ENCODE measurements at regions not wholly inside any gene's neighbourhood (a gene's known extent, or its start where the extent isn't known, plus 50 kb on each side); places are given as distances from the start of the nearest gene placed in this dataset.
A peak's percentile ranks its signal among the peaks of the same experiment; 100 is the strongest.

DNA sequence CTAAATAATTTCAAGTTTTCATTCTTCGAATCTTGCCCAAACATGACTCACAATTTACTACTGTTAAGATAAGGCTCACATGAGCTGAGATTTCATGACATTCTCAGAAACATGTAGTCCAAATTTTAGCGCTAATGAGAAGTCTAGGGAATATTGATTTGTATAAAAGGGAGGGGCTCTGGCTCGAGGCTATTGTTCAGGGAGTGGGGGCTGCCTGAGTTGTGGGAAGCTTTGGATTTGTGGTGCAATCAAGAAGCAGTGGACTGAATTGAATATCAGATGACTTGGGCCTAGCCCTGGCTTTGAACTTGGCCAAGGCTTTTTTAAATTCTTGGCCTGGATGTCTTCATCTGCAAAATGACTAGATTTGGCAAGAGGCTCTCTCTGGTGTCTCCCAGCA is 674.9 kb upstream of the FANCL start:
- no peaks in the 10 kb centered on the region for H3K27me3 ChIP-seq (ENCODE audit: control insufficient read depth, insufficient read depth, low read length)
- no peak overlapping the region for H3K9ac ChIP-seq (ENCODE audit: low read depth, low read length)
- H3K4me3 ChIP-seq (ENCODE audit: low read length) = no peak overlapping the region
- H3K4me2 ChIP-seq (ENCODE audit: low read length) = no peak overlapping the region
- H3K9me3 ChIP-seq (replicated peaks; ENCODE audit: low read length) = no peaks in the 10 kb centered on the region
- H3K36me3 ChIP-seq (ENCODE audit: insufficient read depth, low read length) = no peaks in the 10 kb centered on the region
- peaks cover 30% of the 10 kb centered on the region for H3K4me1 ChIP-seq (ENCODE audit: control insufficient read depth, insufficient read depth, low read length)

DNA sequence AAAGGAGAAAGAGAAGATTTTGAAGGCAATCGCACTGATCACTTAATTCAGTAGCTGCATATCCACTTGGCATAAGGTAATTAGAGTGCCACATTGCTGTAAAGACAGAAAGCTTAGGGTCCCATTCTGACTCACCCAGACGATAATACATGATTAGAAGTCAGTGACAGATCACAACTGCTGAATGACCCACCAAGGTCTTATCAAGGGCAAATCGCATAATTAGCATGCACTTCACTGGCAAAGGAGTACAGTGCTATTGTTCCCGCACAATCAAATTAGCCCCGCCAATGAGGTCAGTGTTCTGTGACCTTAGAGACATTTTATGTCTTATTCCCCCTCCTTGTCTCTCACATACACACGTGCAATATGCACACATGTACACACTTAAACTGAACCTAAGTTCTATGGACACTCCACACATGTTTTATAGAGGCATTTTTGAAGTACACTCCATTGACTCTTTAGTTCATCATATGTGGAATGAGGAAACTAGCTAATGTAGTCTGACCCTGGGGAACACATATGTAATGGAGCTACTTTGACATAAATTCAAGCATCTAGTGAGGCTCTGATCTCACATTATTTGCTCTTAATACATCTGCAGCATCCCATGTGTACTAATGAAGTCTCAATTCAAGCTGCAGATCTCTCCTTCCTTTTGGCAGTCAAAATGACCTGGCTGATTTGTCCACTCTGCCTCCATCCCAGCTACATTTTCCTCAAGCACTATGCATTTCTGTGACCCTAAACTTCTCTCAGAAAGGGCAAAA is 673.8 kb upstream of the FANCL start:
- Histone ChIP-seq H3K9me3 (replicated peaks; ENCODE audit: low read length) (no peaks in the 10 kb centered on the region), H3K4me1 (ENCODE audit: control insufficient read depth, insufficient read depth, low read length) (peaks cover 24% of the 10 kb centered on the region), H3K4me2 (ENCODE audit: low read length) (no peak overlapping the region), H3K36me3 (ENCODE audit: insufficient read depth, low read length) (no peaks in the 10 kb centered on the region), H3K27me3 (ENCODE audit: control insufficient read depth, insufficient read depth, low read length) (no peaks in the 10 kb centered on the region), H3K9ac (ENCODE audit: low read depth, low read length) (no peak overlapping the region), H3K4me3 (ENCODE audit: low read length) (no peak overlapping the region)

DNA sequence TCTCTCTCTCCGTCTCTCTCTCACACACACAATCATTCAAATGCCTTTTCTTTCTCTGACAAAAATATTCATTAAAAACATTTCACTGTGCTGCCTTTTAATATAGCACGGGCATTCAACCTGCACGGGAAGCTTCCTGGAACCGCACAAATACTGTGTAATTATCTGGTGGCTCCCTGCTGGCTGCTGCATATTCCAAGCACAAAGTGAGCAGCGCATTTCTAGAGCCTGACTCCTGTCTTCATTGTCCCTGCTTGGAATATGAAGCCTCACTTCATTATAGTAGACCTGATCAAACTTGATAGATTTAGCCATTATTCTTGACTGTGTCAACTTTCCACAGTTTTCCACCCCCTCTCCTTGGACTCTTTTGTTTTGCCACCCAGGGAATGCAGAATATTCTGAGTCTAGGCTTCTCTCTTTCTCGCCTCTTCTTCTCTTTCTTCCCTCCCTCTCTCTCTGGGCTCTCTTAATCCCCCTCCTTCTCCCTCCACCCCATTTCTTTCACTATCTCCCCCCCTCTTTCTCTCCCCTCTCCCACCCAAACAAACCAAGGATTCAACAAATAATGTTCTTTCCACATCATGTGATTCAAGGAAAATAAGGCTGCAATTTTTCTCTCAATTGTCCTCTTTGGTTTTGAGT is 672.1 kb upstream of the FANCL start:
- Histone ChIP-seq H3K27me3 (ENCODE audit: control insufficient read depth, insufficient read depth, low read length) (no peaks in the 10 kb centered on the region), H3K4me1 (ENCODE audit: control insufficient read depth, insufficient read depth, low read length) (peaks cover 7% of the 10 kb centered on the region), H3K36me3 (ENCODE audit: insufficient read depth, low read length) (no peaks in the 10 kb centered on the region), H3K4me2 (ENCODE audit: low read length) (no peak overlapping the region), H3K9ac (ENCODE audit: low read depth, low read length) (no peak overlapping the region), H3K4me3 (ENCODE audit: low read length) (no peak overlapping the region), H3K9me3 (replicated peaks; ENCODE audit: low read length) (no peaks in the 10 kb centered on the region)

DNA sequence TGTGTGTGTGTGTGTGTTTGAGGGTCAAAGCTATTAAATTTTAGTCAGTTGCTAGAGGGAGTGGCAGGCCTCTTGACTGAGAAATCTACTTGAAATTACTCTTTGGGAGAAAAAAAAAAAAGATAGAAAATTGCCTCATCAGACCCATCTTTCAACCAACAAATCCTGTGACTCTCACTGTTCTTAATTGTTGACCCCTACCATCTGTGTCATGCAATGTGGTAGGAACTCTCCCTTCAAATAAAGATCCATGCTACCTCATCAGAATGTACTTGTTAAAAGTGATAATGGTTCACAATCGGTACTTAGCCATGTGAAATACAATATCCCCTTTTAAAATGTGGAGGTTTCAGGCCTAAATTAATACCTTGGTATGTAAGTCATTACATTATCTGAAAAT is 670.8 kb upstream of the FANCL start:
- Histone ChIP-seq H3K27me3 (ENCODE audit: control insufficient read depth, insufficient read depth, low read length) (no peaks in the 10 kb centered on the region), H3K4me2 (ENCODE audit: low read length) (no peak overlapping the region), H3K4me1 (ENCODE audit: control insufficient read depth, insufficient read depth, low read length) (no peaks in the 10 kb centered on the region), H3K9ac (ENCODE audit: low read depth, low read length) (no peak overlapping the region), H3K36me3 (ENCODE audit: insufficient read depth, low read length) (no peaks in the 10 kb centered on the region), H3K9me3 (replicated peaks; ENCODE audit: low read length) (no peaks in the 10 kb centered on the region), H3K4me3 (ENCODE audit: low read length) (no peak overlapping the region)

DNA sequence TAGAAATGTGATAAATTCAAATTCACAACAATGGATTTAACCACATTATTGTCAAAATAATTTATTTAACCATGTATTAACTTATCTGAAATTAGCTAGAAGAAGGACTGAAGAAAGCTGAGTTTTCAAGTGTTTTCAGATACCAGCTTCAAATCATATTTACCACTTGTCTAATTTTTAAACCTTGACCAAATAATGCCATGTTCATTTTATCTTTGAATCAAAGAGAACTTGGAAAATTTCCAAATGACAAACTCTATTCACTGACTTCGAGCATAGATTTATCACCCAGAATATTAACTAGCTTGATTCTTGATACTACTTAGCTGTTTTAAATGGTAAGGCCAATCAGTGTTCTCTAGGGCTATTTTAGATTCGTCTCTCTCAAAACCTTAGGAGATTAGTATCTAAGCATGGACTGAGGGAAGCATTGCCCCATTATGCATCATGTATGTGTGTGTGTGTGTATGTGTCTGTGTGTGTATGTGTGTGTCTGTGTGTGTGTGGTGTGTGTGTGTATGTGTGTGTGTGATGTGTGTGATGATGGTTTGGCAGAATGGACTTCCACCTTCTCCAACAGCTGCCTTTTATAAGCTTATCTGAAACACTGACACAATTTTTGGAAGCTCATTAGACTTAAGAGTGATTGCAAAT is 667.5 kb upstream of the FANCL start:
- no peaks in the 10 kb centered on the region for H3K4me1 ChIP-seq (ENCODE audit: control insufficient read depth, insufficient read depth, low read length)

DNA sequence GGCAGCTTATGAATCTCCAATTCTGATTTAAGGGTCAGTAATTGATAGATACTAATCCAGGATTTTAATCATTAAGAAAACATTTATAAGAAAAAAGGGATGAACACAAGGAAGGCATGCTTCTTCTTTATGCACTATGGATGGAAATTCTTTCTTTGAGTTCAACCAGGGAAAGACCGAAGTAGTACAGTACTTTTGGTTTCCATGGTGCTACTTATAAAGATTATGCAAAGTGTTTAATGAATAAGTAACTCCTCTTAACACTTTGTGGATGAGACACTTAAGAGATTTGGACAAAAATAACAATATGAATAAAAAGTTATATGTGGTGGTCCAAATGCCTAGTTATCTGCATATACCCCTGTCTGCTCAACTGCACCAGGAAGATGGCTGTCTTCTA is 666.5 kb upstream of the FANCL start:
- Histone ChIP-seq H3K4me1 (ENCODE audit: control insufficient read depth, insufficient read depth, low read length) (no peaks in the 10 kb centered on the region), H3K27me3 (ENCODE audit: control insufficient read depth, insufficient read depth, low read length) (no peaks in the 10 kb centered on the region), H3K4me2 (ENCODE audit: low read length) (no peak overlapping the region), H3K36me3 (ENCODE audit: insufficient read depth, low read length) (no peaks in the 10 kb centered on the region), H3K9me3 (replicated peaks; ENCODE audit: low read length) (no peaks in the 10 kb centered on the region), H3K9ac (ENCODE audit: low read depth, low read length) (no peak overlapping the region), H3K4me3 (ENCODE audit: low read length) (no peak overlapping the region)

More for the DNA sequence above, 667.5 kb upstream of the FANCL start:
- Histone ChIP-seq H3K9me3 (replicated peaks; ENCODE audit: low read length) (no peaks in the 10 kb centered on the region), H3K4me3 (ENCODE audit: low read length) (no peak overlapping the region), H3K9ac (ENCODE audit: low read depth, low read length) (no peak overlapping the region), H3K27me3 (ENCODE audit: control insufficient read depth, insufficient read depth, low read length) (no peaks in the 10 kb centered on the region), H3K36me3 (ENCODE audit: insufficient read depth, low read length) (no peaks in the 10 kb centered on the region), H3K4me2 (ENCODE audit: low read length) (no peak overlapping the region)

DNA sequence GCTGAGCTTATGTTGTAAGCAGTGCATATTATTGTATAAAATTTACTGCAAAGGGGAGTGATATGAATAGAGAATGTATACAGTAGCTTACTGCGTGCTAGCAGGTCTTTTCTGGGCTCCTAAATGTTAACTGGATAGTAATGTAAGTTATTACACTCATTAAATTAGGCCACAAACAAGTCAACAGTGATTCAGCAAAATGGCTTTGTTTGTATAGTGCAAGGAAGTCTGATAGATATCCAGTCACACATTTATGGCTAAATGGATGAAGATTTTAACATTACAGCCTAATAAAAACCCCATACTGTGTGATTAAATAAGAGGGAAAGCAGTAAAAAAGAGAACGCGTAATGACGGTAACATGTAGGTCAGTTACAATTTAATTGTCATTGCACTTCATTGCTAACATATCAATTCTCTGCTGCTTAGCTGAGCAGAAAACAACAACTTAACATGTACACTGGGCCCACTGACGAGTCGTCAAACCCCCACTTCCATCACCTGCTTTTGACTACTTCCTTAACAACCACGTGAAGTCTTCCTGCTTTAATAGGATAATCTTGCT is 665.0 kb upstream of the FANCL start:
- no peak overlapping the region for H3K4me3 ChIP-seq (ENCODE audit: low read length)
- no peaks in the 10 kb centered on the region for H3K36me3 ChIP-seq (ENCODE audit: insufficient read depth, low read length)
- no peaks in the 10 kb centered on the region for H3K4me1 ChIP-seq (ENCODE audit: control insufficient read depth, insufficient read depth, low read length)
- no peak overlapping the region for H3K4me2 ChIP-seq (ENCODE audit: low read length)
- no peak overlapping the region for H3K9ac ChIP-seq (ENCODE audit: low read depth, low read length)
- H3K27me3 ChIP-seq (ENCODE audit: control insufficient read depth, insufficient read depth, low read length) = no peaks in the 10 kb centered on the region
- no peaks in the 10 kb centered on the region for H3K9me3 ChIP-seq (replicated peaks; ENCODE audit: low read length)

DNA sequence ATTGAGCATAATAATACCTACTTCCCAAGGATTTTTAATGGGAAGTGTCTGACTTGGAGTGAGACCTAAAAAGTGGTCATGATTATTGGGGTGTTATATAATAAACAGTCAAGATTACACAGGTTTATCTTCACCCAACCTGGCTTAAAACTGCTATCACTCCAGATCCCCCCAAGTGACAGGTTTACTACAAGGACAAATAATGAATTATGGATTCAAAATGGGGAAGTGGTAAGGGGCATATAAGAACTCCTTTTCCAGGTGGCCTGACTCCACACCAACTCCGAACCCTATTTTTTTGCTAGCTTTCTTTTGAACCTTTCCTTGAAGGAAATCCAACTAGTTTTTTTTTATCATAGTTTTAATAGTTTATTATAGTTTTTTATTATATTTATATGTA is 663.0 kb upstream of the FANCL start:
- Histone ChIP-seq H3K9ac (ENCODE audit: low read depth, low read length) (no peak overlapping the region), H3K27me3 (ENCODE audit: control insufficient read depth, insufficient read depth, low read length) (no peaks in the 10 kb centered on the region), H3K4me1 (ENCODE audit: control insufficient read depth, insufficient read depth, low read length) (peaks cover 14% of the 10 kb centered on the region), H3K36me3 (ENCODE audit: insufficient read depth, low read length) (no peaks in the 10 kb centered on the region), H3K4me3 (ENCODE audit: low read length) (no peak overlapping the region), H3K4me2 (ENCODE audit: low read length) (no peak overlapping the region), H3K9me3 (replicated peaks; ENCODE audit: low read length) (no peaks in the 10 kb centered on the region)

DNA sequence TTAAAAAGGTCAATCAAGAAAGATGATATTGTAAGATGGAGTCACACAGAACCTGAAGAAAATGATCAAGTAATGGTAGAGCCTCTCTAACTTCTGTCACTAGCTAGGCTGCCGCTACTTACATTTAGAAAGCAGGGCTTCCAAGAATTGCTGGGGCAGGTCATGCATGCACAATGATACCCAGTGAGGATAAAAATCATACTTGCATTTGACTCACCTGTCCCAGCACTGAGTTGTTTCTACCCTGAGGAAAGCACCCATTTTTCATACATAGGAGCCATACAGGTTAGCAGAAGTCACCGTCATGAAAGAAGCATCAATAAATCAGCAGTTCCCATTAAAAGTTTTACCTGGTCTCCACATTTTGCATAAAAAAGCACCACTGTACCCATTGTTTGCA is 662.3 kb upstream of the FANCL start:
- peaks cover 14% of the 10 kb centered on the region for H3K4me1 ChIP-seq (ENCODE audit: control insufficient read depth, insufficient read depth, low read length)
- H3K36me3 ChIP-seq (ENCODE audit: insufficient read depth, low read length) = no peaks in the 10 kb centered on the region
- H3K4me3 ChIP-seq (ENCODE audit: low read length) = no peak overlapping the region
- H3K9me3 ChIP-seq (replicated peaks; ENCODE audit: low read length) = no peaks in the 10 kb centered on the region
- no peak overlapping the region for H3K9ac ChIP-seq (ENCODE audit: low read depth, low read length)
- H3K27me3 ChIP-seq (ENCODE audit: control insufficient read depth, insufficient read depth, low read length) = no peaks in the 10 kb centered on the region
- no peak overlapping the region for H3K4me2 ChIP-seq (ENCODE audit: low read length)

DNA sequence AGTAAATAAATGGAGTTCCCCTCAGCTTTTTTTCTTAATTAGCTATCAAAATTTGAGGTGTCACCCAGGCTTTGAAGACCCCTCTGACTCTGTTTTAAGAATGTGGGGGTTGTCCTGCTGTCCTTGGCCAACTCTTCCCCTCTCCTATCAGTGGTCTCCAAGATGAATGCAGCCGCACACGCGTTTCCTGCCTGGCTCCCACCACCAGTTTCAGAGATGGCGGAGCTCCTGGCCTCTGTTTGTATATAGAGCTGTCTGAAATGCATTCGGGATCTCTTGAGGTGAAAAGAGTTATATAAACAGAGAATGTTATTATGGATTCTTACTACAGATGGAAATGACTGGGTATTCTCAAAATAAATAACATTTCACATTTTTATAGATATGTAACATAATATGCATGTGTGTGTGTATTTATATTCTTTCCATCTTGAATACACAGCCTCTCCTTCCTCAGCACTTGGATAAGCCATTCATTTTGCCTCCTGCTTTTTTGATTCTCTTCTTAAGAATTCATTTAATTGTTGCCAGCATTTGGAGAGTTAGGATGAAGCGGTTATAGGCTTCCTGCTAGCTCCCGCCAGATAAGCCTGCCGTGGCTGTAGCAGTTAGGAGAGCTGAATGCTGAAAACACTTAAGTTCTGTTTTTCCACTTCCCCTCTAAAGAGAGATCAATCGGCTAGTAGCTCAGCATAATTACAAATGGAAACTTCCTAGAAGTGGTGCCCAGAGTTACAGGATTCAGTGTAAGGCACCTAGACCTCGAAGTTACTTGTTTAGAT is 659.3 kb upstream of the FANCL start:
- H3K4me1 ChIP-seq (ENCODE audit: control insufficient read depth, insufficient read depth, low read length) = peaks cover 30% of the 10 kb centered on the region
- peak overlapping the region; percentile 47 for H3K4me2 ChIP-seq (ENCODE audit: low read length)
- no peak overlapping the region for H3K4me3 ChIP-seq (ENCODE audit: low read length)
- no peaks in the 10 kb centered on the region for H3K27me3 ChIP-seq (ENCODE audit: control insufficient read depth, insufficient read depth, low read length)
- H3K9ac ChIP-seq (ENCODE audit: low read depth, low read length) = no peak overlapping the region
- H3K36me3 ChIP-seq (ENCODE audit: insufficient read depth, low read length) = no peaks in the 10 kb centered on the region
- no peaks in the 10 kb centered on the region for H3K9me3 ChIP-seq (replicated peaks; ENCODE audit: low read length)

DNA sequence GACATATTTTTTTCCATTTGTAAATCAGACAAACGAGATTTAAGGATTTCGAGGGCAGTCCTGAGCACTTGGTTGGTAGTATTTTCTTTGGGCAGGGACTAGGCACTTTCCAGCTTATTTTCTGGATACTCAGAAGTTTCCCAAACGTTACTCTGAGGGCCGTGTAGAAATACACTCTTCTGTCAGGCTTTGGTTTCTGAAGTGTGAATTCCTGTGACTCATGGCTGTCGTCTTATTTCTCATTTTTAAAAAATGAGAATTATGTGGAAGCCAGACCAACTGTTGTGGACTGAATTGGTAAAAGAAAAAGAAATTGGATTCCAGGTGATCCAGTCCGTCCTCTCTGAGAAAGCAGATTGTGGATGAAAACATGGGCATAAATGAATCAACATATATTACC is 658.6 kb upstream of the FANCL start:
- Histone ChIP-seq H3K27me3 (ENCODE audit: control insufficient read depth, insufficient read depth, low read length) (no peaks in the 10 kb centered on the region), H3K9me3 (replicated peaks; ENCODE audit: low read length) (no peaks in the 10 kb centered on the region), H3K4me2 (ENCODE audit: low read length) (peak overlapping the region; percentile 47), H3K36me3 (ENCODE audit: insufficient read depth, low read length) (no peaks in the 10 kb centered on the region), H3K4me1 (ENCODE audit: control insufficient read depth, insufficient read depth, low read length) (peaks cover 30% of the 10 kb centered on the region), H3K4me3 (ENCODE audit: low read length) (no peak overlapping the region), H3K9ac (ENCODE audit: low read depth, low read length) (no peak overlapping the region)

Data from skeletal muscle satellite cell (primary cell).